Prostate gland (tissue), 2 donors: ENCODE measurements at regions not wholly inside any gene's neighbourhood (a gene's known extent, or its start where the extent isn't known, plus 50 kb on each side); places are given as distances from the start of the nearest gene placed in this dataset.

Experiments
- CTCF ChIP-seq, 4 experiments: fragments of 200-600 bp in 2 of 4; fragments of 450-650 bp in 2 of 4; sonication (generic) in 2 of 4; IDR thresholded peaks; 1 replicate in 3 of 4; 2 replicates in 1 of 4; pipeline ENCODE4 v1.5.1; 2016 to 2019; ENCODE audit warnings: antibody characterized with exemption in 4 of 4, mild to moderate bottlenecking in 2 of 4, moderate library complexity in 2 of 4
- POLR2A ChIP-seq: fragments of 450-650 bp; IDR thresholded peaks from one replicate; pipeline ENCODE4 v1.6.1; 2016; ENCODE audit warnings: antibody characterized with exemption, mild to moderate bottlenecking
- POLR2AphosphoS5 ChIP-seq: sonication (generic); formaldehyde crosslinking; IDR thresholded peaks from one replicate; pipeline ENCODE4 v1.6.1; 2017; ENCODE audit warnings: antibody characterized with exemption

DNA sequence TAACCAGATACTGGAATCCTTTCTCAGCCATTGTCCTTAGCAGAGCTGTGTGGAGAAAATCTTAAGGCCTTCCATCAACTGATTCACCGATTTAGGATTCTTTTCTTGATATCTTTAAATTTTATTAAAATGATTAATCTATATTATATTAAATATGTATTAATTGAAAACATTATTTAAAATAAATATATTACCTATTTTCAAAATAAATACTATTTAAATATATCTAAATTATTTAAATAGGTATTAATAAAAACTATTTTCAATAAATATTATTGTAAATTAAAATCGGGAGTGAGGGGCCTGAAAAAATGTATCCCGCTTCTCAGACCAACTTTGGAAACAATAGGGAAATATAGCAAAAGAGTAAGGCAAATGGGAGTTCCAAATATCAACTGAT lies 94.0 kb upstream of the HPF1 start:
- TF ChIP-seq CTCF (IDR thresholded peaks at IDR 0.05), result no peak
- TF ChIP-seq POLR2A, result no peak
- TF ChIP-seq POLR2AphosphoS5, result no peak
